ENCODE measurements at regions not wholly inside any gene's neighbourhood (a gene's known extent, or its start where the extent isn't known, plus 50 kb on each side); places are given as distances from the start of the nearest gene placed in this dataset.

DNA sequence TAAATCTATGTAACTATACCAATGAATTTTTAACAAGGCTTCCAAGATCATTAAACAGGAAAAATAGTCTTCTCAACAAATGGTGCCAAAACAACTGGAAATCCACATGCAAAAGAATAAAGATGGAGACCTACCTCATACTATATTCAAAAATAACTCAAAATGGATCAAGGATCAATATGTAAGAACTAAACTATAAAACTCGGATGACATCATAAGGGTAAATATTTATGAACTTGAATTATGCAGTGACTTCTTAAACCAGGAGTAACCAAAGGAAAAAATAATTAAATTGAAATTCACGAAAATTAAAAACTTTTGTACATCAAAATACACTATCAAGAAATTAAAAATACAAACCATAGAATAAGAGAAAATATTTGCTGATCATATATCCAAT, 728.7 kb upstream of the GHITM start:
- TF ChIP-seq, protein P1, sequence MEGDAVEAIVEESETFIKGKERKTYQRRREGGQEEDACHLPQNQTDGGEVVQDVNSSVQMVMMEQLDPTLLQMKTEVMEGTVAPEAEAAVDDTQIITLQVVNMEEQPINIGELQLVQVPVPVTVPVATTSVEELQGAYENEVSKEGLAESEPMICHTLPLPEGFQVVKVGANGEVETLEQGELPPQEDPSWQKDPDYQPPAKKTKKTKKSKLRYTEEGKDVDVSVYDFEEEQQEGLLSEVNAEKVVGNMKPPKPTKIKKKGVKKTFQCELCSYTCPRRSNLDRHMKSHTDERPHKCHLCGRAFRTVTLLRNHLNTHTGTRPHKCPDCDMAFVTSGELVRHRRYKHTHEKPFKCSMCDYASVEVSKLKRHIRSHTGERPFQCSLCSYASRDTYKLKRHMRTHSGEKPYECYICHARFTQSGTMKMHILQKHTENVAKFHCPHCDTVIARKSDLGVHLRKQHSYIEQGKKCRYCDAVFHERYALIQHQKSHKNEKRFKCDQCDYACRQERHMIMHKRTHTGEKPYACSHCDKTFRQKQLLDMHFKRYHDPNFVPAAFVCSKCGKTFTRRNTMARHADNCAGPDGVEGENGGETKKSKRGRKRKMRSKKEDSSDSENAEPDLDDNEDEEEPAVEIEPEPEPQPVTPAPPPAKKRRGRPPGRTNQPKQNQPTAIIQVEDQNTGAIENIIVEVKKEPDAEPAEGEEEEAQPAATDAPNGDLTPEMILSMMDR (IDR thresholded peaks at IDR 0.05): no peak
- no peak for TF ChIP-seq POLR2A (IDR thresholded peaks at IDR 0.05)

Data from thyroid gland (tissue), 4 donors.